Neural cell (in vitro differentiated cells): ENCODE measurements at regions not wholly inside any gene's neighbourhood (a gene's known extent, or its start where the extent isn't known, plus 50 kb on each side); places are given as distances from the start of the nearest gene placed in this dataset.

ENCODE experiments used
- CTCF ChIP-seq: fragments of 450-650 bp; IDR thresholded peaks from 2 replicates; pipeline ENCODE4 v1.5.1; 2014; ENCODE audit warnings: antibody characterized with exemption, mild to moderate bottlenecking, moderate library complexity; ENCODE audit not compliant: poor library complexity, severe bottlenecking
- EP300 ChIP-seq: fragments of 450-650 bp; conservative IDR thresholded peaks from 2 replicates; pipeline ENCODE4 v1.6.1; 2014; ENCODE audit warnings: antibody characterized with exemption, mild to moderate bottlenecking, moderate library complexity; ENCODE audit not compliant: poor library complexity, severe bottlenecking
- EZH2 ChIP-seq: fragments of 200-600, 300-800 bp; shearing (Covaris generic), sonication (generic); IDR thresholded peaks from 2 replicates; pipeline ENCODE4 v1.6.1; 2014; ENCODE audit warnings: antibody characterized with exemption, low read length, borderline replicate concordance, mild to moderate bottlenecking; ENCODE audit not compliant: insufficient read depth, poor library complexity, severe bottlenecking
- MXI1 ChIP-seq: fragments of 450-650 bp; conservative IDR thresholded peaks from 2 replicates; pipeline ENCODE4 v1.6.1; 2014; ENCODE audit warnings: antibody characterized with exemption, mild to moderate bottlenecking; ENCODE audit not compliant: poor library complexity, severe bottlenecking
- POLR2AphosphoS5 ChIP-seq: IDR thresholded peaks from 2 replicates; pipeline ENCODE4 v1.6.1; 2012
- RAD21 ChIP-seq: fragments of 450-650 bp; conservative IDR thresholded peaks from 2 replicates; pipeline ENCODE4 v1.6.1; 2014; ENCODE audit warnings: antibody characterized with exemption, mild to moderate bottlenecking, moderate library complexity
- SMC3 ChIP-seq: fragments of 450-650 bp; conservative IDR thresholded peaks from 2 replicates; pipeline ENCODE4 v1.6.1; 2014; ENCODE audit warnings: antibody characterized with exemption, mild to moderate bottlenecking, moderate library complexity; ENCODE audit not compliant: poor library complexity
- TAF1 ChIP-seq: IDR thresholded peaks from 2 replicates; pipeline ENCODE4 v1.6.1; 2012; ENCODE audit warnings: low read depth
- TF ChIP-seq, protein P1 (sequence below): IDR thresholded peaks from 2 replicates; pipeline ENCODE4 v1.6.1; 2012; ENCODE audit warnings: borderline replicate concordance

DNA sequence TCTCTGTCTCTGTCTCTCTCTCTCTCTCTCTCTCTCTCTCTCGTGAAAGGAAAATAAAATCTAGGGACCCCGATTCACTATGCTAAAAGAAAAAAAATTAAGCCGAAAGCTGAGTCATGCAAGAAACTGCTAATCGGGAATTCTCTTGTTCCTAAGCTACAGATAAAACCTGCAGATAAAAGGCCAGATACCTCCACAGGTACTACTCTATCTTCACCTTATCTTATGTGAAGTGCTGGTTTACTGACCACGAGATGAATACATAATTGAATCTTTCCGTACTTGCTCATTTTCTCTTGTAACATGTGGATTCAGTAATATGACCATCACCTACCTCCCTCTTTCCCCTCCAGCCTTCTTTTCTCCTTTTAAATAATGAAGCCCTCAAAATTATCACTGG, 120.5 kb downstream of the RFX6 start:
- TF ChIP-seq EP300 (no peak), CTCF (no peak), POLR2AphosphoS5 (no peak), EZH2 (no peak), TAF1 (no peak), RAD21 (no peak), MXI1 (no peak), SMC3 (no peak)
- TF ChIP-seq, protein P1, sequence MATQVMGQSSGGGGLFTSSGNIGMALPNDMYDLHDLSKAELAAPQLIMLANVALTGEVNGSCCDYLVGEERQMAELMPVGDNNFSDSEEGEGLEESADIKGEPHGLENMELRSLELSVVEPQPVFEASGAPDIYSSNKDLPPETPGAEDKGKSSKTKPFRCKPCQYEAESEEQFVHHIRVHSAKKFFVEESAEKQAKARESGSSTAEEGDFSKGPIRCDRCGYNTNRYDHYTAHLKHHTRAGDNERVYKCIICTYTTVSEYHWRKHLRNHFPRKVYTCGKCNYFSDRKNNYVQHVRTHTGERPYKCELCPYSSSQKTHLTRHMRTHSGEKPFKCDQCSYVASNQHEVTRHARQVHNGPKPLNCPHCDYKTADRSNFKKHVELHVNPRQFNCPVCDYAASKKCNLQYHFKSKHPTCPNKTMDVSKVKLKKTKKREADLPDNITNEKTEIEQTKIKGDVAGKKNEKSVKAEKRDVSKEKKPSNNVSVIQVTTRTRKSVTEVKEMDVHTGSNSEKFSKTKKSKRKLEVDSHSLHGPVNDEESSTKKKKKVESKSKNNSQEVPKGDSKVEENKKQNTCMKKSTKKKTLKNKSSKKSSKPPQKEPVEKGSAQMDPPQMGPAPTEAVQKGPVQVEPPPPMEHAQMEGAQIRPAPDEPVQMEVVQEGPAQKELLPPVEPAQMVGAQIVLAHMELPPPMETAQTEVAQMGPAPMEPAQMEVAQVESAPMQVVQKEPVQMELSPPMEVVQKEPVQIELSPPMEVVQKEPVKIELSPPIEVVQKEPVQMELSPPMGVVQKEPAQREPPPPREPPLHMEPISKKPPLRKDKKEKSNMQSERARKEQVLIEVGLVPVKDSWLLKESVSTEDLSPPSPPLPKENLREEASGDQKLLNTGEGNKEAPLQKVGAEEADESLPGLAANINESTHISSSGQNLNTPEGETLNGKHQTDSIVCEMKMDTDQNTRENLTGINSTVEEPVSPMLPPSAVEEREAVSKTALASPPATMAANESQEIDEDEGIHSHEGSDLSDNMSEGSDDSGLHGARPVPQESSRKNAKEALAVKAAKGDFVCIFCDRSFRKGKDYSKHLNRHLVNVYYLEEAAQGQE: no peak
